ENCODE measurements at regions not wholly inside any gene's neighbourhood (a gene's known extent, or its start where the extent isn't known, plus 50 kb on each side); places are given as distances from the start of the nearest gene placed in this dataset.
A peak's percentile ranks its signal among the peaks of the same experiment; 100 is the strongest.
"Not testable (repeated sequence)": the region's sequence is repeated elsewhere in the genome, so short reads cannot be mapped to it uniquely, and the experiment has no call there.

GRCh38 chr10:32190890-32191491 lies 134.8 kb upstream of the KIF5B start:
- H3K4me3 ChIP-seq (ENCODE audit: low read length): no peak overlapping the region
- no peaks in the 10 kb centered on the region for H3K36me3 ChIP-seq (ENCODE audit: control insufficient read depth, insufficient read depth, low read length)
- H3K4me1 ChIP-seq (ENCODE audit: control insufficient read depth, insufficient read depth, low read length): peaks cover 7% of the 10 kb centered on the region
- no peaks in the 10 kb centered on the region for H3K9me3 ChIP-seq (ENCODE audit: control insufficient read depth, low read depth, low read length)
- peak in 1 of 2 donors; percentile 38 for DNase-seq
- no peak overlapping the region for H3K27ac ChIP-seq (ENCODE audit: low read length)
- H3K27me3 ChIP-seq (ENCODE audit: control insufficient read depth, insufficient read depth, low read length): no peaks in the 10 kb centered on the region

GRCh38 chr10:32189400-32190084 lies 133.3 kb upstream of the KIF5B start:
- DNase-seq: peak; percentile 48 to 86

DNA sequence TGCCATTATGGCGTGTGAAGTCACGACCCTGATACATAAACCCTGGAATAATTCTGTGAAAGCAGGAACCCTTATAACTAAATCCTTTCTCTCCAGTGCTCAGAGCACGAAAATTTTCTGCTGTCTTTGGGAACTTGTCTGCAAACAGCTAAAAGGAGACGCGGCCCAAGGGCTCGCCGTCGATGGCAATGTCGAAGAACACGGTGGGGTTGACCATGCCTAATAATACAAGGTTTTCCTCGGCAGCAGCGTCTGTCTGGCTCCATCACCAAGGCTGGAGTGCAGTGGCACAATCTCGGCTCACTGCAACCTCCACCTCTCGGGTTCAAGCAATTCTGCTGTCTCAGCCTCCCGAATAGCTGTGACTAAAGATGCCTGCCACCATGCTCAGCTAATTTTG lies 132.4 kb upstream of the KIF5B start:
- no CpG with 5 or more reads among the region's 15 CpGs for WGBS (ENCODE audit: insufficient coverage, low lambda C conversion rate)
- H3K27me3 ChIP-seq (ENCODE audit: control insufficient read depth, insufficient read depth, low read length); H3K27ac ChIP-seq (ENCODE audit: low read length); H3K4me3 ChIP-seq (ENCODE audit: low read length); DNase-seq; H3K36me3 ChIP-seq (ENCODE audit: control insufficient read depth, insufficient read depth, low read length); H3K9me3 ChIP-seq (ENCODE audit: control insufficient read depth, low read depth, low read length); H3K4me1 ChIP-seq (ENCODE audit: control insufficient read depth, insufficient read depth, low read length): not testable (repeated sequence)

More at GRCh38 chr10:32189400-32190084, 133.3 kb upstream of the KIF5B start:
- Histone ChIP-seq H3K27ac (ENCODE audit: low read length) (peak overlapping the region; percentile 26), H3K4me1 (ENCODE audit: control insufficient read depth, insufficient read depth, low read length) (peaks cover 7% of the 10 kb centered on the region), H3K9me3 (ENCODE audit: control insufficient read depth, low read depth, low read length) (no peaks in the 10 kb centered on the region), H3K27me3 (ENCODE audit: control insufficient read depth, insufficient read depth, low read length) (no peaks in the 10 kb centered on the region), H3K4me3 (ENCODE audit: low read length) (no peak overlapping the region), H3K36me3 (ENCODE audit: control insufficient read depth, insufficient read depth, low read length) (no peaks in the 10 kb centered on the region)
- no CpG with 5 or more reads among the region's 5 CpGs for WGBS (ENCODE audit: insufficient coverage, low lambda C conversion rate)

DNA sequence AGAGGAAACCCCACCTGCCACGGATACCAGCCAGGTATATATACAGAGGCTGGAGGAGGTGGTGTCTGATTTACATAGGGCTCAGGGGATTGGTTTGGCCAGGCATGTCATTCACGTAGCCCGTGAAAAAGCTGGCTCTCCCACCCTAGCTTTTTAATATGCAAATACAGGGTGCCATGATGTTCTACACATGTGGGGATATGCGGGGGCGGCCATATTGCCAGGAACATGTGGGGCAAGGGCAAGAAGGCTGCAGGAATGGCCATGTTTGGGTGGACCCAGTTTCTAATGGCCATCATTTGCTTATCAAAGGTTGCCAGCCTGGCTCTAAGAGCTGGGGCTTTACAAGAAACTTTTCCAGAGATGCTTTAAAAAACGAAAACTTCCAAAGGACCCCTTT lies 131.5 kb upstream of the KIF5B start:
- H3K4me1 ChIP-seq (ENCODE audit: control insufficient read depth, insufficient read depth, low read length): peaks cover 7% of the 10 kb centered on the region
- H3K36me3 ChIP-seq (ENCODE audit: control insufficient read depth, insufficient read depth, low read length): no peaks in the 10 kb centered on the region
- no peak overlapping the region for H3K27ac ChIP-seq (ENCODE audit: low read length)
- H3K9me3 ChIP-seq (ENCODE audit: control insufficient read depth, low read depth, low read length): no peaks in the 10 kb centered on the region
- no peak for DNase-seq
- H3K27me3 ChIP-seq (ENCODE audit: control insufficient read depth, insufficient read depth, low read length): no peaks in the 10 kb centered on the region
- 100% methylated on average over 1 of the region's 6 CpGs for WGBS (ENCODE audit: insufficient coverage, low lambda C conversion rate)
- no peak overlapping the region for H3K4me3 ChIP-seq (ENCODE audit: low read length)

- not testable (repeated sequence) for H3K36me3 ChIP-seq (ENCODE audit: control insufficient read depth, insufficient read depth, low read length); H3K4me3 ChIP-seq (ENCODE audit: low read length); H3K27me3 ChIP-seq (ENCODE audit: control insufficient read depth, insufficient read depth, low read length); H3K4me1 ChIP-seq (ENCODE audit: control insufficient read depth, insufficient read depth, low read length); DNase-seq; H3K9me3 ChIP-seq (ENCODE audit: control insufficient read depth, low read depth, low read length); H3K27ac ChIP-seq (ENCODE audit: low read length)
- 83% methylated on average over 1 of the region's 5 CpGs for WGBS (ENCODE audit: insufficient coverage, low lambda C conversion rate)
Observed at GRCh38 chr10:32183652-32184051, 127.4 kb upstream of the KIF5B start.

DNA sequence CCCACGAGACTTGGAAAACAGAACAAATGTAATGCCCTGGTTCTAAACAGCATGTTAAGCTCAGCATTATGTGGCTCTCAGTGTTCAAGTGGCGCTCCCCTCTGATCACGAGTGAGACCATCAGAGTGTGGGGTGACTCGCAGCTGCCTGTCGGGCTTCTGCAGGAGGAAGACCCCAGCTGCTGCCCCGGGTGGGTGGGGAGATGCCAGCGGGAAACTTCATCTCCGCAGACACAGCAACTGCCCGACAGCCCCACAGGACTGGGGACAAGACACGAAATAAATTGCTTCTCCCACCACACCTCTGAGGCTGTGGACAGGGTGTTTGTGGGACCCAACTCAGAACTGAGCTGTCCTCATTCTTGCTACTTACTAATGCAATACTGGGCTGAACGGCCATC lies 126.3 kb upstream of the KIF5B start:
- no peak for DNase-seq
- no CpG with 5 or more reads among the region's 11 CpGs for whole genome bisulfite sequencing (ENCODE audit: insufficient coverage, low lambda C conversion rate)
- no peaks in the 10 kb centered on the region for H3K36me3 ChIP-seq (ENCODE audit: control insufficient read depth, insufficient read depth, low read length)
- H3K27me3 ChIP-seq (ENCODE audit: control insufficient read depth, insufficient read depth, low read length): no peaks in the 10 kb centered on the region
- H3K4me3 ChIP-seq (ENCODE audit: low read length): no peak overlapping the region
- H3K27ac ChIP-seq (ENCODE audit: low read length): no peak overlapping the region
- H3K9me3 ChIP-seq (ENCODE audit: control insufficient read depth, low read depth, low read length): no peaks in the 10 kb centered on the region
- H3K4me1 ChIP-seq (ENCODE audit: control insufficient read depth, insufficient read depth, low read length): no peaks in the 10 kb centered on the region

DNA sequence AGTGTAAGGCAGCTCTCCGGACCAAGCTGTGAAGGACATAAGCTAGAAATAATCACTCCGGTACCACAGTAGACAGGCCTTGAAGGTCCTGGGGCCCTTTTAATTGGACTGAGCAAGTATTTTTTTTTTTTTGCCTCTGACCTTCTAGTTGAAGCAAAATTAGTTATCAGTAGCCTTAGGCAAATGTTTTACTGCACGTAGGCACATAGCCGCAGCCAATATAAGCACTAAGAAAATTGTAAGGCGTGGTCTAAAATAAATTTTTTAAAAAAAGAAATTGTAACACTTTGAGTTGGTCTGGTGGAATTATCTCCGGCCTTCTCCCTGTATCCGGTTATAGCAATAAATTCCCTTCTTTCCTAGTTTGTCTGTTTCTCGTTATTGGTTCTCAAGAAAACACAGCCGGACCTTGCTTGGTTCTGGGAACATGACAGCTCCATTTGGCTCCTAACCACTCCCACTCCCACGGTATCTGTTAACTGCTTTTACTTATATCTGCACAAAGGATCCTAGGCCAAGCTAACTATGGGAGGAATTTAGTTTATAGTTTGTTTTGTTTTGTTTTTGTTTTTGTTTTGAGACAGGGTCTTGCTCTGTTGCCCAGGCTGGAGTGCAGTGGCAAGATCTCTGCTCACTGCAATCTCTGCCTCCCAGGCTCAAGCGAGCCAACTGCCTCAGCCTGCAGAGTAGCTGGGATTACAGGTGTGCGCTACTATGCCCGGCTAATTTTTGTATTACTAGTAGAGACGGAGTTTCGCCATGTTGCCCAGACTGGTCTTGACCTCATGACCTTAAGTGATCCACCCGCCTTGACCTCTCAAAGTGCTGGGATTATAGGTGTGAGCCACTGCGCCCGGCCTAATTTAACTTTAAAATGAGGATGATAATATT lies 124.4 kb upstream of the KIF5B start:
- Histone ChIP-seq H3K27ac (ENCODE audit: low read length) (no peak overlapping the region), H3K36me3 (ENCODE audit: control insufficient read depth, insufficient read depth, low read length) (no peaks in the 10 kb centered on the region), H3K4me3 (ENCODE audit: low read length) (no peak overlapping the region), H3K27me3 (ENCODE audit: control insufficient read depth, insufficient read depth, low read length) (no peaks in the 10 kb centered on the region), H3K9me3 (ENCODE audit: control insufficient read depth, low read depth, low read length) (no peaks in the 10 kb centered on the region), H3K4me1 (ENCODE audit: control insufficient read depth, insufficient read depth, low read length) (no peaks in the 10 kb centered on the region)
- 17% methylated on average over 2 of the region's 18 CpGs for WGBS (ENCODE audit: insufficient coverage, low lambda C conversion rate)
- DNase-seq: no peak

GRCh38 chr10:32179836-32180235 lies 123.6 kb upstream of the KIF5B start:
- WGBS (ENCODE audit: insufficient coverage, low lambda C conversion rate): no CpG with 5 or more reads among the region's 5 CpGs
- H3K9me3 ChIP-seq (ENCODE audit: control insufficient read depth, low read depth, low read length): no peaks in the 10 kb centered on the region
- no peaks in the 10 kb centered on the region for H3K27me3 ChIP-seq (ENCODE audit: control insufficient read depth, insufficient read depth, low read length)
- no peak overlapping the region for H3K4me3 ChIP-seq (ENCODE audit: low read length)
- H3K27ac ChIP-seq (ENCODE audit: low read length): no peak overlapping the region
- no peaks in the 10 kb centered on the region for H3K36me3 ChIP-seq (ENCODE audit: control insufficient read depth, insufficient read depth, low read length)
- no peak for DNase-seq
- H3K4me1 ChIP-seq (ENCODE audit: control insufficient read depth, insufficient read depth, low read length): no peaks in the 10 kb centered on the region

DNA sequence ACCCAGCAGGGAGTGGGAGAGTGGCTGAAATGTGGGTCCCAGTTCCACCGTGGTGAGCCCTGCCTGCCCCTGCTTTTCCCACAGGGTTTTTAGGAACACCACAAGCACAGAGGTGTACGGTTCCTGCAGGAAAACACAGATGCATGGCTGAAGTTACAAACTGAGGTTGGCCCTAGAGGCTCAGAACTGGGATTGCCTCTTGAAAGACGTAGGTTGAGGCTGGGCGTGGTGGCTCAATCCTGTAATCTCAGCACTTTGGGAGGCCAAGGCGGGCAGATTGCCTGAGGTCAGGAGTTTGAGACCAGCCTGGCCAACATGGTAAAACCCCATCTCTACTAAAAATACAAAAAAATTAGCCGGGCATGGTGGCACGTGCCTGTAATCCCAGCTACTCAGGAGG lies 121.4 kb upstream of the KIF5B start:
- not testable (repeated sequence) for H3K36me3 ChIP-seq (ENCODE audit: control insufficient read depth, insufficient read depth, low read length); H3K27ac ChIP-seq (ENCODE audit: low read length); DNase-seq; H3K4me1 ChIP-seq (ENCODE audit: control insufficient read depth, insufficient read depth, low read length); H3K27me3 ChIP-seq (ENCODE audit: control insufficient read depth, insufficient read depth, low read length); H3K9me3 ChIP-seq (ENCODE audit: control insufficient read depth, low read depth, low read length); H3K4me3 ChIP-seq (ENCODE audit: low read length)
- no CpG with 5 or more reads among the region's 7 CpGs for WGBS (ENCODE audit: insufficient coverage, low lambda C conversion rate)

- WGBS (ENCODE audit: insufficient coverage, low lambda C conversion rate): 100% methylated on average over 2 of the region's 2 CpGs
- Histone ChIP-seq H3K36me3 (ENCODE audit: control insufficient read depth, insufficient read depth, low read length) (no peaks in the 10 kb centered on the region), H3K9me3 (ENCODE audit: control insufficient read depth, low read depth, low read length) (peaks cover 9% of the 10 kb centered on the region), H3K27me3 (ENCODE audit: control insufficient read depth, insufficient read depth, low read length) (no peaks in the 10 kb centered on the region), H3K27ac (ENCODE audit: low read length) (no peak overlapping the region), H3K4me1 (ENCODE audit: control insufficient read depth, insufficient read depth, low read length) (no peaks in the 10 kb centered on the region), H3K4me3 (ENCODE audit: low read length) (no peak overlapping the region)
- no peak for DNase-seq
Observed at GRCh38 chr10:32175629-32176028, 119.4 kb upstream of the KIF5B start.
